Adrenal gland (tissue), 5 donors: ENCODE measurements at regions not wholly inside any gene's neighbourhood (a gene's known extent, or its start where the extent isn't known, plus 50 kb on each side); places are given as distances from the start of the nearest gene placed in this dataset.

Source experiments
- POLR2A ChIP-seq, 2 donors: fragments of 450-650 bp; IDR thresholded peaks; one replicate each; pipeline ENCODE4 v1.6.1; 2017; ENCODE audit warnings: antibody characterized with exemption in 2 of 2, mild to moderate bottlenecking in 2 of 2, moderate library complexity in 1 of 2
- TF ChIP-seq, protein P1 (sequence below), 6 experiments: fragments of 450-650 bp in 4 of 6; fragments of 200-600 bp in 2 of 6; sonication (generic) in 1 of 6; IDR thresholded peaks; 1 replicate in 5 of 6; 2 replicates in 1 of 6; pipeline versions ENCODE4 v1.5.1 to v1.8.0; 2016 to 2021; ENCODE audit warnings: antibody characterized with exemption in 6 of 6, mild to moderate bottlenecking in 2 of 6, moderate library complexity in 1 of 6
- donor health status: DM: no; HTN: no; CAD: no.

DNA sequence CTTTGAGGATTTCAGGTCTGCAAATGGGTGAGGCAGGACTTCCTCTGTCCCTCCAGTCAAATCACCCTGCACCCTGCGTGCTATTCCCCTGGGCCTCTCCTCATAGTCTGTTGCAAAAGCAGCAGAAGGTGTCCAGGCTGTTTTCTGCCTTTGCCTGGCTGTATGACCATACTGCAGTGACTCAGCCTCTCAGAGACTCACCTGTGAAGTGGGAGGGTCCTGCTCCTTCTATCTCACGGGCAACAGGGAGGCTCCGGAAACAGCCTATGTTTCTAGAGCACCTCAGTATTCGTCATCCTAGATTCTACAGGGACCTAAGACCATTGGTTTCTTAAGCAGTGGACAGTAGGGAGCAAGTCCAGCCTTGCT, 216.4 kb downstream of the TLE3 start:
- TF ChIP-seq POLR2A (IDR thresholded peaks at IDR 0.05), result no peak
- TF ChIP-seq, protein P1, sequence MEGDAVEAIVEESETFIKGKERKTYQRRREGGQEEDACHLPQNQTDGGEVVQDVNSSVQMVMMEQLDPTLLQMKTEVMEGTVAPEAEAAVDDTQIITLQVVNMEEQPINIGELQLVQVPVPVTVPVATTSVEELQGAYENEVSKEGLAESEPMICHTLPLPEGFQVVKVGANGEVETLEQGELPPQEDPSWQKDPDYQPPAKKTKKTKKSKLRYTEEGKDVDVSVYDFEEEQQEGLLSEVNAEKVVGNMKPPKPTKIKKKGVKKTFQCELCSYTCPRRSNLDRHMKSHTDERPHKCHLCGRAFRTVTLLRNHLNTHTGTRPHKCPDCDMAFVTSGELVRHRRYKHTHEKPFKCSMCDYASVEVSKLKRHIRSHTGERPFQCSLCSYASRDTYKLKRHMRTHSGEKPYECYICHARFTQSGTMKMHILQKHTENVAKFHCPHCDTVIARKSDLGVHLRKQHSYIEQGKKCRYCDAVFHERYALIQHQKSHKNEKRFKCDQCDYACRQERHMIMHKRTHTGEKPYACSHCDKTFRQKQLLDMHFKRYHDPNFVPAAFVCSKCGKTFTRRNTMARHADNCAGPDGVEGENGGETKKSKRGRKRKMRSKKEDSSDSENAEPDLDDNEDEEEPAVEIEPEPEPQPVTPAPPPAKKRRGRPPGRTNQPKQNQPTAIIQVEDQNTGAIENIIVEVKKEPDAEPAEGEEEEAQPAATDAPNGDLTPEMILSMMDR (IDR thresholded peaks at IDR 0.05), result no peak
